ENCODE measurements at regions not wholly inside any gene's neighbourhood (a gene's known extent, or its start where the extent isn't known, plus 50 kb on each side); places are given as distances from the start of the nearest gene placed in this dataset.

DNA sequence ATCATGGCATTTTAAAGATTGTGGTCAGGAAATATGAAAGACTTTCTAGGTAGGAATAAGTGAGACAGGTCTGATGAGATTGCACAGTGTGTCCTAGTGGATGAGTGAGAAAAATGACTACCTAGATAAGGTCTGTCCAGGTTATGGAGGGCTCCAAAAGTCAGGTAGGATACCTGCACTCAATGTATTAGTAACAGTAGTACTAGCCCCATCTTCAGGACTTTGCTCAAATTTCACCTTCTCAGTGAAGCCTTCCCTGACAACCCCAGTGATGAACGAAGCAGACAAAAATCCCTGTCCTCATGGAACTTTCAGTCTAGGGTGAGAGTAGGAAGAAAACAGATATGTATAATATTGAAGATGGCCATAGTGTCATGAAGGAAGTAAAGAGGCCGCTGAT is 85.7 kb downstream of the ZIC3 start:
- TF ChIP-seq, protein P1, sequence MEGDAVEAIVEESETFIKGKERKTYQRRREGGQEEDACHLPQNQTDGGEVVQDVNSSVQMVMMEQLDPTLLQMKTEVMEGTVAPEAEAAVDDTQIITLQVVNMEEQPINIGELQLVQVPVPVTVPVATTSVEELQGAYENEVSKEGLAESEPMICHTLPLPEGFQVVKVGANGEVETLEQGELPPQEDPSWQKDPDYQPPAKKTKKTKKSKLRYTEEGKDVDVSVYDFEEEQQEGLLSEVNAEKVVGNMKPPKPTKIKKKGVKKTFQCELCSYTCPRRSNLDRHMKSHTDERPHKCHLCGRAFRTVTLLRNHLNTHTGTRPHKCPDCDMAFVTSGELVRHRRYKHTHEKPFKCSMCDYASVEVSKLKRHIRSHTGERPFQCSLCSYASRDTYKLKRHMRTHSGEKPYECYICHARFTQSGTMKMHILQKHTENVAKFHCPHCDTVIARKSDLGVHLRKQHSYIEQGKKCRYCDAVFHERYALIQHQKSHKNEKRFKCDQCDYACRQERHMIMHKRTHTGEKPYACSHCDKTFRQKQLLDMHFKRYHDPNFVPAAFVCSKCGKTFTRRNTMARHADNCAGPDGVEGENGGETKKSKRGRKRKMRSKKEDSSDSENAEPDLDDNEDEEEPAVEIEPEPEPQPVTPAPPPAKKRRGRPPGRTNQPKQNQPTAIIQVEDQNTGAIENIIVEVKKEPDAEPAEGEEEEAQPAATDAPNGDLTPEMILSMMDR (IDR thresholded peaks at IDR 0.05), result no peak
- TF ChIP-seq POLR2AphosphoS5 (IDR thresholded peaks at IDR 0.05) (no peak), POLR2A (IDR thresholded peaks at IDR 0.05) (no peak)

Data from prostate gland (tissue), 2 donors.